ENCODE measurements at regions not wholly inside any gene's neighbourhood (a gene's known extent, or its start where the extent isn't known, plus 50 kb on each side); places are given as distances from the start of the nearest gene placed in this dataset.

- H2AFZ ChIP-seq (ENCODE audit: low read depth, low read length): no peak overlapping the region
- DNase-seq (ENCODE audit: low read depth, low spot score) (no peak), FAIRE-seq (no peak)
- H3K27me3 ChIP-seq (ENCODE audit: control insufficient read depth in 2 of 2, insufficient read depth in 2 of 2, low read length in 2 of 2): no peaks in the 10 kb centered on the region
- dilution Hi-C loops (cut with MboI; ENCODE audit: extremely low pct_ligation_motif_present, low sequenced_read_pairs): no loop called here
- no peaks in the 10 kb centered on the region for H3K79me2 ChIP-seq (ENCODE audit: control insufficient read depth, insufficient read depth, low read length)
- no peak overlapping the region for H3K4me2 ChIP-seq (ENCODE audit: insufficient read depth, low read length)
- H3K9me1 ChIP-seq (replicated peaks; ENCODE audit: control insufficient read depth, extremely low read depth, insufficient read depth, low read length): no peaks in the 10 kb centered on the region
- no peak overlapping the region for H3K27ac ChIP-seq (ENCODE audit: insufficient read depth, low read depth, low read length)
- CTCF ChIA-PET: no interaction called here
- H3K4me3 ChIP-seq (replicated peaks in 1 of 3; ENCODE audit: insufficient read depth in 1 of 3, low read depth in 1 of 3, low read length in 3 of 3): no peak overlapping the region
- no peak overlapping the region for H3K9ac ChIP-seq (replicated peaks; ENCODE audit: extremely low read depth, insufficient read depth, low read length)
- no TSS peak for BruUV-seq (replicated peaks)
- intact Hi-C loops (cut with micrococcal nuclease): no loop called here
- no peaks in the 10 kb centered on the region for H3K4me1 ChIP-seq (ENCODE audit: control insufficient read depth, extremely low read depth, insufficient read depth, low read length)
- no peaks in the 10 kb centered on the region for H3K9me3 ChIP-seq (replicated peaks; ENCODE audit: control insufficient read depth, insufficient read depth, low read length)
- POLR2A ChIA-PET: no interaction called here
- no peaks in the 10 kb centered on the region for H4K20me1 ChIP-seq (replicated peaks; ENCODE audit: control insufficient read depth, extremely low read depth, insufficient read depth, low read length)
- TF ChIP-seq GATA2 (IDR thresholded peaks at IDR 0.05; ENCODE audit: insufficient read depth, insufficient read length, low read depth, low read length) (no peak), JUN (IDR thresholded peaks at IDR 0.05; ENCODE audit: borderline replicate concordance, insufficient read depth, insufficient read length, low read depth) (no peak), POLR2A (IDR thresholded peaks at IDR 0.05; ENCODE audit: low read depth, low read length) (no peak), POLR2AphosphoS5 (IDR thresholded peaks at IDR 0.05; ENCODE audit: insufficient read depth, low read depth, low read length) (no peak), MYC (IDR thresholded peaks at IDR 0.05; ENCODE audit: low read depth, low read length) (no peak), FOS (IDR thresholded peaks at IDR 0.05; ENCODE audit: borderline replicate concordance, insufficient read depth, low read length) (no peak), CTCF (IDR thresholded peaks at IDR 0.05; ENCODE audit: extremely low read depth in 1 of 2, insufficient read depth in 1 of 2, low read depth in 1 of 2, low read length in 2 of 2) (no peak), EZH2 (IDR thresholded peaks at IDR 0.05; ENCODE audit: borderline replicate concordance, low read depth, low read length, severe bottlenecking) (no peak)
- TF ChIP-seq, protein P1, sequence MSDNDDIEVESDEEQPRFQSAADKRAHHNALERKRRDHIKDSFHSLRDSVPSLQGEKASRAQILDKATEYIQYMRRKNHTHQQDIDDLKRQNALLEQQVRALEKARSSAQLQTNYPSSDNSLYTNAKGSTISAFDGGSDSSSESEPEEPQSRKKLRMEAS (IDR thresholded peaks at IDR 0.05; ENCODE audit: insufficient read depth, insufficient read length): no peak
- H3K36me3 ChIP-seq (ENCODE audit: control insufficient read depth in 2 of 2, extremely low read depth in 1 of 2, insufficient read depth in 2 of 2, low read length in 2 of 2): no peaks in the 10 kb centered on the region
These were observed 605.1 kb upstream of the ID4 start for GRCh38 chr6:19231878-19232561.

Measured in endothelial cell of umbilical vein (primary cell).